HEK293 (cell line): ENCODE measurements at regions not wholly inside any gene's neighbourhood (a gene's known extent, or its start where the extent isn't known, plus 50 kb on each side); places are given as distances from the start of the nearest gene placed in this dataset.

Experiments
- CTCF ChIA-PET: fragments of 350-600 bp; formaldehyde crosslinking; extraction: SDS; loops from one replicate; lab custom pipeline; 2021; ENCODE audit warnings: antibody characterized with exemption; lab: Yijun Ruan, JAX
- POLR2A ChIA-PET: fragments of 300-600 bp; formaldehyde crosslinking; extraction: SDS; loops from one replicate; lab custom pipeline; 2020; ENCODE audit warnings: antibody characterized with exemption, inconsistent platforms; lab: Yijun Ruan, JAX
- H3K27ac ChIP-seq: fragments of 200-500 bp; sonication (Bioruptor generic); 2 replicates; pipeline ENCODE4 v1.5.1; 2014; ENCODE audit warnings: low read depth, low read length, control low read depth, inconsistent platforms; ENCODE audit errors: extremely low read depth
- H3K36me3 ChIP-seq, 2 experiments: fragments of 200-500 bp in 1 of 2; sonication (Bioruptor generic) in 1 of 2; 1 replicate in 1 of 2; 2 replicates in 1 of 2; pipeline ENCODE4 v1.5.1; 2014 to 2017; ENCODE audit warnings: inconsistent platforms in 2 of 2, low read length in 2 of 2; ENCODE audit not compliant: control insufficient read depth in 2 of 2, insufficient read depth in 1 of 2
- H3K4me1 ChIP-seq: fragments of 200-500 bp; sonication (Bioruptor generic); 2 replicates; pipeline ENCODE4 v1.5.1; 2014; ENCODE audit warnings: mild to moderate bottlenecking, low read length, inconsistent platforms; ENCODE audit not compliant: control insufficient read depth, insufficient read depth
- H3K4me3 ChIP-seq: 2 replicates; pipeline ENCODE4 v1.5.1; 2011; ENCODE audit warnings: low read depth, mild to moderate bottlenecking, control low read depth, low read length, moderate library complexity
- H3K9me3 ChIP-seq: fragments of 200-500 bp; sonication (Bioruptor generic); 2 replicates; pipeline ENCODE4 v1.5.1; 2014; ENCODE audit warnings: low read depth, low read length, inconsistent platforms; ENCODE audit not compliant: control insufficient read depth, insufficient read depth
- HOXA7 ChIP-seq: sonication (generic); formaldehyde crosslinking; IDR thresholded peaks from 2 replicates; pipeline ENCODE4 v1.8.1; 2022; ENCODE audit warnings: missing genetic modification reagents, borderline replicate concordance
- PRDM2 ChIP-seq: fragments of 450-650 bp; formaldehyde crosslinking; IDR thresholded peaks from 2 replicates; pipeline ENCODE4 v1.5.1; 2016; ENCODE audit warnings: missing biosample characterization, missing genetic modification characterization, borderline replicate concordance
- TSHZ1 ChIP-seq: fragments of 450-650 bp; formaldehyde crosslinking; IDR thresholded peaks from 2 replicates; pipeline ENCODE4 v1.5.1; 2016; ENCODE audit warnings: missing biosample characterization, missing genetic modification characterization, borderline replicate concordance
- ZBTB21 ChIP-seq: fragments of 450-650 bp; formaldehyde crosslinking; IDR thresholded peaks from 2 replicates; pipeline ENCODE4 v1.5.1; 2017; ENCODE audit warnings: missing biosample characterization, missing genetic modification characterization
- ZEB2 ChIP-seq: fragments of 450-650 bp; formaldehyde crosslinking; IDR thresholded peaks from 2 replicates; pipeline ENCODE4 v1.5.1; 2016; ENCODE audit warnings: missing biosample characterization, missing genetic modification characterization
- ZFP37 ChIP-seq: fragments of 450-650 bp; formaldehyde crosslinking; IDR thresholded peaks from 2 replicates; pipeline ENCODE4 v1.5.1; 2016; ENCODE audit warnings: missing biosample characterization, missing genetic modification characterization
- ZNF155 ChIP-seq: fragments of 450-650 bp; formaldehyde crosslinking; IDR thresholded peaks from 2 replicates; pipeline ENCODE4 v1.5.1; 2016; ENCODE audit warnings: missing biosample characterization, missing genetic modification characterization
- ZNF239 ChIP-seq: fragments of 450-650 bp; formaldehyde crosslinking; IDR thresholded peaks from 2 replicates; pipeline ENCODE4 v1.5.1; 2016; ENCODE audit warnings: missing biosample characterization, missing genetic modification characterization
- ZNF266 ChIP-seq: fragments of 450-650 bp; formaldehyde crosslinking; IDR thresholded peaks from 2 replicates; pipeline ENCODE4 v1.5.1; 2016; ENCODE audit warnings: missing biosample characterization, missing genetic modification characterization, low read depth
- ZNF664 ChIP-seq: fragments of 450-650 bp; formaldehyde crosslinking; IDR thresholded peaks from 2 replicates; pipeline ENCODE4 v1.5.1; 2016; ENCODE audit warnings: missing biosample characterization, missing genetic modification characterization
- ZNF791 ChIP-seq: fragments of 450-650 bp; formaldehyde crosslinking; IDR thresholded peaks from 2 replicates; pipeline ENCODE4 v1.5.1; 2016; ENCODE audit warnings: missing biosample characterization, missing genetic modification characterization

GRCh38 chr3:2041931-2042330 is 56.7 kb upstream of the CNTN4 start:
- Histone ChIP-seq H3K4me3 (no peak overlapping the region), H3K27ac (no peak overlapping the region), H3K36me3 (no peaks in the 10 kb centered on the region)
- ChIA-PET CTCF (interaction anchor here (1.2 kb wide), 1 partner anchor 13 kb away, joined by 5 read pairs; no protein-coding TSS in a partner anchor), POLR2A (no interaction called here)
- no peak for TF ChIP-seq PRDM2 (tag by site-specific recombination)
- no peak for TF ChIP-seq HOXA7
- no peak for TF ChIP-seq ZEB2 (tag by site-specific recombination)
- no peak for TF ChIP-seq ZNF239
- no peak for TF ChIP-seq ZNF266 (tag by site-specific recombination)
- TF ChIP-seq TSHZ1 (tag by site-specific recombination) = no peak
- TF ChIP-seq ZNF155 (tag by site-specific recombination) = no peak
- no peak for TF ChIP-seq ZBTB21 (tag by site-specific recombination)
- TF ChIP-seq ZFP37 (tag by site-specific recombination) = no peak
- TF ChIP-seq ZNF664 (tag by site-specific recombination) = no peak
- TF ChIP-seq ZNF791 (tag by site-specific recombination) = no peak
- TF ChIP-seq, all 188 proteins: peak for 0
- Histone ChIP-seq H3K9me3 (no peaks in the 10 kb centered on the region), H3K4me1 (no peaks in the 10 kb centered on the region)
